ENCODE measurements at regions not wholly inside any gene's neighbourhood (a gene's known extent, or its start where the extent isn't known, plus 50 kb on each side); places are given as distances from the start of the nearest gene placed in this dataset.

GRCh38 chr18:27261769-27262549 lies 76.9 kb upstream of the CHST9 start:
- Histone ChIP-seq H3K4me1 (no peaks in the 10 kb centered on the region), H3K9ac (no peak overlapping the region), H3K9me3 (no peaks in the 10 kb centered on the region), H3K27ac (no peak overlapping the region), H4K20me1 (no peaks in the 10 kb centered on the region), H3K4me3 (no peak overlapping the region), H3K4me2 (no peak overlapping the region), H3K27me3 (no peaks in the 10 kb centered on the region), H3K36me3 (no peaks in the 10 kb centered on the region)
- no peak for TF ChIP-seq Cebpa-rat (IDR thresholded peaks at IDR 0.05)

GRCh38 chr18:27253571-27253970 lies 68.5 kb upstream of the CHST9 start:
- no peak for TF ChIP-seq Cebpa-rat (IDR thresholded peaks at IDR 0.05)

GRCh38 chr18:27250471-27250870 lies 65.4 kb upstream of the CHST9 start:
- Histone ChIP-seq H3K4me2 (no peak overlapping the region), H3K9ac (no peak overlapping the region), H3K9me3 (no peaks in the 10 kb centered on the region), H3K4me1 (no peaks in the 10 kb centered on the region), H3K27ac (no peak overlapping the region), H3K4me3 (no peak overlapping the region), H4K20me1 (no peaks in the 10 kb centered on the region), H3K27me3 (no peaks in the 10 kb centered on the region), H3K36me3 (no peaks in the 10 kb centered on the region)
- TF ChIP-seq Cebpa-rat (IDR thresholded peaks at IDR 0.05), result no peak

More at GRCh38 chr18:27253571-27253970, 68.5 kb upstream of the CHST9 start:
- Histone ChIP-seq H3K4me2 (no peak overlapping the region), H3K4me3 (no peak overlapping the region), H3K9ac (no peak overlapping the region), H3K27me3 (no peaks in the 10 kb centered on the region), H3K36me3 (no peaks in the 10 kb centered on the region), H4K20me1 (no peaks in the 10 kb centered on the region), H3K9me3 (no peaks in the 10 kb centered on the region), H3K27ac (no peak overlapping the region), H3K4me1 (no peaks in the 10 kb centered on the region)

DNA sequence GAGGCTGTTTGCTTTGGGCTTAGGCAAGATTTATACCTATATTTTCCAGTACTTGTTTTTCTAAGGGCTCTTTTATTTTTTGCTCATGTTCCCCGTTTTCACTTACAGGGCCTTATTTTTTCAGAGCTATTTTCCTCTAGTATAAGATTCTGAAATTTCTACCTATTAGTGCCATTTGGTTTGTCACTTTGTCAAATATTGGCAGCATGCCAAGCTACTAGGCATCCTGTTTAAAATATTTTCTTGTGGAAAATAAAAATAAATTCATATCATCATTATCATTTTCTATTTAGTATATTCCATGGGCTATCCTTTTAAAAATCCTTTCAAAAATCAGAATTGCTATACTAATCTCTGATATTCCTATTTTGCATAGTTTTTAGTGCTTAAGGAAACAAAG lies 64.8 kb upstream of the CHST9 start:
- H3K4me2 ChIP-seq, result no peak overlapping the region
- no peaks in the 10 kb centered on the region for H3K4me1 ChIP-seq
- no peaks in the 10 kb centered on the region for H3K36me3 ChIP-seq
- no peak for TF ChIP-seq Cebpa-rat (IDR thresholded peaks at IDR 0.05)
- H3K27me3 ChIP-seq, result no peaks in the 10 kb centered on the region
- no peak overlapping the region for H3K9ac ChIP-seq
- no peaks in the 10 kb centered on the region for H4K20me1 ChIP-seq
- H3K27ac ChIP-seq, result no peak overlapping the region
- H3K9me3 ChIP-seq, result no peaks in the 10 kb centered on the region
- no peak overlapping the region for H3K4me3 ChIP-seq

DNA sequence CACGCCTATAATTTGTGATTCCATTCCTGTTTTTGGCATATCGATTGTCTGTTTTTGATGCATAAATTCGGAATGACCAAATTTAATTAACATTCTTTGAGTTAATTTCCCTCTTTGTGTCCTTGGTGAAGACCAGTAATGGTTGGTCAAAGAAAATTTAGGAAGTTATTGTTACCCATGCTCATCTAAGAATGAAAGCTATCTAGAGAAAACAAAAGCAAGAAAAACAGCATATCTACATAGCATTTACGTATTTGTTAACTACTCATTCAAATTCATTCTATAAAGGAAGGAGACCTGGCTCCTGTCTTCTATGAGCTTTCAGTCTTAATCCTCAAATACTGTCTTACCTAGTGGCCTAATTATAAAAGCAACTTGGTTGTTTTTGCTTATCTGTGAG lies 59.2 kb upstream of the CHST9 start:
- Histone ChIP-seq H3K27me3 (no peaks in the 10 kb centered on the region), H3K9me3 (no peaks in the 10 kb centered on the region), H3K36me3 (no peaks in the 10 kb centered on the region), H3K27ac (no peak overlapping the region), H3K4me3 (no peak overlapping the region), H3K4me2 (no peak overlapping the region), H3K9ac (no peak overlapping the region), H4K20me1 (no peaks in the 10 kb centered on the region), H3K4me1 (no peaks in the 10 kb centered on the region)
- TF ChIP-seq Cebpa-rat (IDR thresholded peaks at IDR 0.05), result no peak

DNA sequence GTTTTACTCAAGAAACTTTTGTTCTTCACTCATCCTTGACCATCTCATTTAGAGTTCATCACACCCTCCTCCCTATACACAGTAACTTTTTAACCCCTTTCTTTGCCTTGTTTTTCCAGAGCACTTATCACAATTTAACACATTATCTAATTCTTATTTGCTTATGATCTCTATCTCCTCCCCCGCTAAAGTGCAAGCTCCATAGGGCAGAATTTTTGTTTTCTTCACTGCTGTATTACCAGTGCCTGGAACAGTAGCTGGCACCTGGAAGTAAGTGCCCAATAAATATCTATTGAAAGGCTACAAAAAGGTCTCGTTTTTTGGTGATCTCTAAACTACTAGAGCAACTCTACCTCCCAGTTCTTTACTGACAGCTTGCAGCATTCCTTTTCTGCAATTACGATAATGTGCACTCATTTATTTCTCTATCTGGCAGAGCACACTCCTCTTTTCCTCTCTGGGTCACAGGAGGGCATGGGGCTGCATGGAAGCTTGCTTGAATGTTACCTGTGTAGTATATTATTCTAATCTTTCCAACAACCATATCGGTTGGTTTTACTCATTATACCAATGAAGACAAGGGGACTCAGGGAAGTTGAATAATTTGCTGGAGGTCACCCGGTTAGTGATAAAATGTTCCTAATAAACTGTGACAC lies 57.4 kb upstream of the CHST9 start:
- H3K36me3 ChIP-seq, result no peaks in the 10 kb centered on the region
- H3K27me3 ChIP-seq, result no peaks in the 10 kb centered on the region
- no peak for TF ChIP-seq Cebpa-rat (IDR thresholded peaks at IDR 0.05)
- H4K20me1 ChIP-seq, result no peaks in the 10 kb centered on the region
- no peaks in the 10 kb centered on the region for H3K9me3 ChIP-seq
- H3K4me3 ChIP-seq, result no peak overlapping the region
- H3K27ac ChIP-seq, result no peak overlapping the region
- no peak overlapping the region for H3K4me2 ChIP-seq
- H3K9ac ChIP-seq, result no peak overlapping the region
- no peaks in the 10 kb centered on the region for H3K4me1 ChIP-seq

- Histone ChIP-seq H3K36me3 (no peaks in the 10 kb centered on the region), H4K20me1 (no peaks in the 10 kb centered on the region), H3K4me1 (no peaks in the 10 kb centered on the region), H3K27me3 (no peaks in the 10 kb centered on the region), H3K9ac (no peak overlapping the region), H3K4me3 (no peak overlapping the region), H3K4me2 (no peak overlapping the region), H3K27ac (no peak overlapping the region), H3K9me3 (no peaks in the 10 kb centered on the region)
- TF ChIP-seq Cebpa-rat (IDR thresholded peaks at IDR 0.05), result no peak
These were observed 55.3 kb upstream of the CHST9 start for GRCh38 chr18:27240383-27240782.

GRCh38 chr18:27239669-27240068 lies 54.6 kb upstream of the CHST9 start:
- H3K4me2 ChIP-seq, result no peak overlapping the region
- H4K20me1 ChIP-seq, result no peaks in the 10 kb centered on the region
- TF ChIP-seq Cebpa-rat (IDR thresholded peaks at IDR 0.05), result no peak
- H3K9ac ChIP-seq, result no peak overlapping the region
- no peaks in the 10 kb centered on the region for H3K36me3 ChIP-seq
- no peaks in the 10 kb centered on the region for H3K4me1 ChIP-seq
- H3K27me3 ChIP-seq, result no peaks in the 10 kb centered on the region
- no peaks in the 10 kb centered on the region for H3K9me3 ChIP-seq
- H3K27ac ChIP-seq, result no peak overlapping the region
- no peak overlapping the region for H3K4me3 ChIP-seq

DNA sequence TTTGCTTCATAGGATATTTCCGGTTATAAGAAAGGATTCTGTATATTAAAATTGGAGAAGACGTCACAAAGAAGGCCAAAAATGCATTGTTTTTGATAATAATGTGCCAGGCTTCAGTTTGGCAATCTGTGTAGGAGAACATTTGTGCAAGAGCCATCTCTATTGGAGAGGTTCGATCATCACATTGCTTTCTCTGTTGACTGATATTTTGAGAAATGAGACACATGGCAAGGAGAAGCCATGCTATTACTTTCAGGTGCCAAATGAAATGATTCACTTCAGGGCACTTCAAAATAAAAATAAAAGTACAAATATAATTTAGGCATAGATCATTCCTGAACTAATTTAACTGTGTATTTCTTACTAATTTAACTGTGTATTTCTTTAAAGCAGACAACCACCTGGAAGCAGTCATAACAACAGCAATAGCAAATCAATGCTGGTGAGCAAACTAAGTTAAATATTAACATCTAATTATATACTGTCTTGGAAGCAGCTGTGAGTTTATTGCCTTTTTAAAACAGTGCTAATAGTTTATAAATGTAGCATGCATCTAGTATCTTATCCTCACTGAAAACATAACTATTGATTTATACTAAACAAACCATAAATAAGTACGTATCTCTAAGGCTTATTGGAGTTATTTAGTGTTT lies 50.2 kb upstream of the CHST9 start:
- H3K9ac ChIP-seq, result no peak overlapping the region
- no peak overlapping the region for H3K4me3 ChIP-seq
- no peaks in the 10 kb centered on the region for H3K27me3 ChIP-seq
- no peaks in the 10 kb centered on the region for H3K4me1 ChIP-seq
- no peaks in the 10 kb centered on the region for H3K36me3 ChIP-seq
- TF ChIP-seq Cebpa-rat (IDR thresholded peaks at IDR 0.05), result no peak
- H4K20me1 ChIP-seq, result no peaks in the 10 kb centered on the region
- no peaks in the 10 kb centered on the region for H3K9me3 ChIP-seq
- no peak overlapping the region for H3K4me2 ChIP-seq
- no peak overlapping the region for H3K27ac ChIP-seq

Measured in BLaER1 (cell line).